ENCODE measurements at regions not wholly inside any gene's neighbourhood (a gene's known extent, or its start where the extent isn't known, plus 50 kb on each side); places are given as distances from the start of the nearest gene placed in this dataset.
"Not testable (repeated sequence)": the region's sequence is repeated elsewhere in the genome, so short reads cannot be mapped to it uniquely, and the experiment has no call there.

DNA sequence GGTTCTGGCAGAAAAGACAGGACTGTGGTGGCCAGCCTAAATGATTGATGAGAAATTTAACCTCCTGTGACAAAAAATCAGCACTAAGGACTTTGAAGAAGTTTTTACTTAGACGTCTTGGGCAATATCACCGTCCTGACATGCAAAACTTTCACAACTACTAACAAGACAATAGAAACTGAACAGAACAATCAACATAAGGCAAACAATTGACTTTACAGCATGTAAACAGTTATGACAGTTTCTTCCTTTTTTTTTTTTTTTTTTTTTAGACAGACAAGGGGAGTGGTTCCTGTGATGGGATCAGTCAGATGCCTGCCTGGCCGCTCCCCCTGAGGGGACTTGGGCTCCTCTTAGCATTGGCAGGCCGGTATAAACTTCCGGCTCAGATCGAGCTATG, 100.8 kb downstream of the ALG1L2 start:
- FAIRE-seq; H3K9me3 ChIP-seq (replicated peaks; ENCODE audit: control insufficient read depth, insufficient read depth, low read length); in situ Hi-C loops (cut with MboI); H3K9ac ChIP-seq (ENCODE audit: control insufficient read depth, insufficient read depth, low read length); H2AFZ ChIP-seq (ENCODE audit: control insufficient read depth, low read depth, low read length); H3K27ac ChIP-seq (ENCODE audit: control insufficient read depth, insufficient read depth); H3K4me3 ChIP-seq; H3K4me2 ChIP-seq (ENCODE audit: control insufficient read depth, insufficient read depth); intact Hi-C loops (cut with micrococcal nuclease; ENCODE audit: unreplicated experiment); H4K20me1 ChIP-seq (ENCODE audit: control insufficient read depth, insufficient read depth); RAD21 ChIA-PET (ENCODE audit: unreplicated experiment); DNase-seq (ENCODE audit: low read depth, low spot score); H3K36me3 ChIP-seq (ENCODE audit: control insufficient read depth in 2 of 2, insufficient read depth in 2 of 2, low read length in 1 of 2); SMC1A ChIA-PET (ENCODE audit: uncharacterized antibody, unreplicated experiment); H3K79me2 ChIP-seq (ENCODE audit: control insufficient read depth, insufficient read depth, low read length); BruUV-seq (replicated peaks); H3K27me3 ChIP-seq (replicated peaks in 1 of 2; ENCODE audit: control insufficient read depth in 2 of 2, insufficient read depth in 2 of 2, low read length in 1 of 2); ATAC-seq; POLR2A ChIA-PET; H3K4me1 ChIP-seq (ENCODE audit: control insufficient read depth, insufficient read depth, low read length): not testable (repeated sequence)
- CTCF ChIA-PET: interaction anchor here (0.7 kb wide), 1 partner anchor 200 kb away, joined by 3 read pairs; no protein-coding TSS in a partner anchor
- 65% methylated on average over 6 of the region's 6 CpGs for WGBS (ENCODE audit: insufficient coverage, insufficient replicate concordance, low lambda C conversion rate, missing lambda C conversion rate)

GRCh38 chr3:130183689-130184088, 102.1 kb downstream of the ALG1L2 start:
- ATAC-seq; DNase-seq (ENCODE audit: low read depth, low spot score); H3K27me3 ChIP-seq (replicated peaks in 1 of 2; ENCODE audit: control insufficient read depth in 2 of 2, insufficient read depth in 2 of 2, low read length in 1 of 2); H3K4me2 ChIP-seq (ENCODE audit: control insufficient read depth, insufficient read depth); H3K9me3 ChIP-seq (replicated peaks; ENCODE audit: control insufficient read depth, insufficient read depth, low read length); H3K36me3 ChIP-seq (ENCODE audit: control insufficient read depth in 2 of 2, insufficient read depth in 2 of 2, low read length in 1 of 2); POLR2A ChIA-PET; H3K9ac ChIP-seq (ENCODE audit: control insufficient read depth, insufficient read depth, low read length); H3K27ac ChIP-seq (ENCODE audit: control insufficient read depth, insufficient read depth); BruUV-seq (replicated peaks); FAIRE-seq; H3K4me3 ChIP-seq; in situ Hi-C loops (cut with MboI); H2AFZ ChIP-seq (ENCODE audit: control insufficient read depth, low read depth, low read length); H3K4me1 ChIP-seq (ENCODE audit: control insufficient read depth, insufficient read depth, low read length); CTCF ChIA-PET; SMC1A ChIA-PET (ENCODE audit: uncharacterized antibody, unreplicated experiment); H3K79me2 ChIP-seq (ENCODE audit: control insufficient read depth, insufficient read depth, low read length); H4K20me1 ChIP-seq (ENCODE audit: control insufficient read depth, insufficient read depth); RAD21 ChIA-PET (ENCODE audit: unreplicated experiment); intact Hi-C loops (cut with micrococcal nuclease; ENCODE audit: unreplicated experiment): not testable (repeated sequence)
- 54% methylated on average over 5 of the region's 5 CpGs for WGBS (ENCODE audit: insufficient coverage, insufficient replicate concordance, low lambda C conversion rate, missing lambda C conversion rate)

All from GM12878 (cell line).